ENCODE measurements at regions not wholly inside any gene's neighbourhood (a gene's known extent, or its start where the extent isn't known, plus 50 kb on each side); places are given as distances from the start of the nearest gene placed in this dataset.
"Not testable (repeated sequence)": the region's sequence is repeated elsewhere in the genome, so short reads cannot be mapped to it uniquely, and the experiment has no call there.

GRCh38 chr10:33655921-33656320 is 321.5 kb upstream of the NRP1 start:
- DNase-seq (no peak), ATAC-seq (no peak)
- H3K27ac ChIP-seq, result no peak overlapping the region
- no peak overlapping the region for H3K4me3 ChIP-seq
- no peaks in the 10 kb centered on the region for H3K36me3 ChIP-seq
- intact Hi-C loops (cut with DNase I), result no loop called here
- no peaks in the 10 kb centered on the region for H3K27me3 ChIP-seq
- WGBS, 2 donors, result 96 to 100% methylated on average over 3 of the region's 3 CpGs
- TF ChIP-seq CTCF (IDR thresholded peaks at IDR 0.05), result no peak
- H3K9me3 ChIP-seq, result peaks cover 0 to 22% (median 0%) of the 10 kb centered on the region in 11 donors
- peaks cover 0 to 16% (median 7%) of the 10 kb centered on the region in 9 donors for H3K4me1 ChIP-seq

GRCh38 chr10:33655165-33655815 is 320.8 kb upstream of the NRP1 start:
- TF ChIP-seq CTCF (IDR thresholded peaks at IDR 0.05), result no peak
- no peak overlapping the region for H3K4me3 ChIP-seq
- DNase-seq (no peak), ATAC-seq (no peak)
- intact Hi-C loops (cut with DNase I), result no loop called here
- no peaks in the 10 kb centered on the region for H3K27me3 ChIP-seq
- H3K27ac ChIP-seq, result no peak overlapping the region
- peaks cover 0 to 20% (median under 1%) of the 10 kb centered on the region in 9 donors for H3K4me1 ChIP-seq
- no peaks in the 10 kb centered on the region for H3K36me3 ChIP-seq
- WGBS, 2 donors, result 72 to 79% methylated on average over 8 of the region's 8 CpGs
- peaks cover 0 to 22% (median 0%) of the 10 kb centered on the region in 11 donors for H3K9me3 ChIP-seq

GRCh38 chr10:33653584-33654367 is 319.3 kb upstream of the NRP1 start:
- ATAC-seq, result no peak
- Histone ChIP-seq H3K27me3 (no peaks in the 10 kb centered on the region), H3K9me3 (peaks cover 0 to 28% (median 0%) of the 10 kb centered on the region in 11 donors), H3K4me1 (peaks cover 0 to 28% (median 0%) of the 10 kb centered on the region in 9 donors), H3K4me3 (no peak overlapping the region), H3K27ac (no peak overlapping the region), H3K36me3 (no peaks in the 10 kb centered on the region)
- no peak for TF ChIP-seq CTCF (IDR thresholded peaks at IDR 0.05)
- intact Hi-C loops (cut with DNase I), result no loop called here
- 82 to 88% methylated on average over 7 of the region's 7 CpGs for WGBS, 2 donors
- no peak for DNase-seq

GRCh38 chr10:33652870-33653269 is 318.4 kb upstream of the NRP1 start:
- no peaks in the 10 kb centered on the region for H3K27me3 ChIP-seq
- H3K27ac ChIP-seq, result no peak overlapping the region
- peaks cover 0 to 33% (median 0%) of the 10 kb centered on the region in 11 donors for H3K9me3 ChIP-seq
- H3K4me1 ChIP-seq, result peaks cover 0 to 28% (median 0%) of the 10 kb centered on the region in 9 donors
- intact Hi-C loops (cut with DNase I), result no loop called here
- no peak for DNase-seq
- H3K4me3 ChIP-seq, result no peak overlapping the region
- ATAC-seq, result no peak
- 98 to 99% methylated on average over 3 of the region's 3 CpGs for WGBS, 2 donors
- H3K36me3 ChIP-seq, result no peaks in the 10 kb centered on the region
- TF ChIP-seq CTCF (IDR thresholded peaks at IDR 0.05), result no peak

GRCh38 chr10:33650131-33650530 is 315.7 kb upstream of the NRP1 start:
- DNase-seq; intact Hi-C loops (cut with DNase I); H3K4me3 ChIP-seq; ATAC-seq; H3K27me3 ChIP-seq; H3K36me3 ChIP-seq: not testable (repeated sequence)
- WGBS, 2 donors, result 64 to 77% methylated on average over 2 of the region's 2 CpGs
- Histone ChIP-seq H3K4me1 (peaks cover 0 to 20% (median 0%) of the 10 kb centered on the region in 9 donors), H3K9me3 (peaks cover 0 to 33% (median 0%) of the 10 kb centered on the region in 11 donors), H3K27ac (peak overlapping the region in 1 of 10 donors; percentile 32)
